GM12878 (cell line): ENCODE measurements at regions not wholly inside any gene's neighbourhood (a gene's known extent, or its start where the extent isn't known, plus 50 kb on each side); places are given as distances from the start of the nearest gene placed in this dataset.

Experiments
- ATAC-seq: fragments of 200-7000 bp; cut with Tn5 transposase; 3 replicates; pipeline ENCODE4 v1.9.1; 2020; ENCODE audit warnings: mild to moderate bottlenecking, moderate library complexity
- BruUV-seq: library from RNA; stranded (reverse); fragments of 400-500 nt; replicated peaks from 2 replicates; lab custom pipeline; 2021; lab: Mats Ljungman, UMichigan
- CTCF ChIA-PET: fragments of 300-600 bp; sonication (Branson Sonifier 250); formaldehyde crosslinking; extraction: SDS; loops from one replicate; lab custom pipeline; 2021; ENCODE audit warnings: inconsistent platforms; lab: Yijun Ruan, JAX
- POLR2A ChIA-PET: fragments of 350-600 bp; formaldehyde crosslinking; extraction: SDS; loops from one replicate; lab custom pipeline; 2021; ENCODE audit warnings: inconsistent platforms; lab: Charles Lee
- RAD21 ChIA-PET: fragments of 300-600 bp; sonication (Branson Sonifier 250); formaldehyde crosslinking; loops from one replicate; lab custom pipeline; 2023; ENCODE audit warnings: antibody characterized with exemption; ENCODE audit not compliant: unreplicated experiment; lab: Charles Lee
- SMC1A ChIA-PET: fragments of 300-600 bp; sonication (Branson Sonifier 250); formaldehyde crosslinking; loops from one replicate; lab custom pipeline; 2023; ENCODE audit not compliant: unreplicated experiment, uncharacterized antibody; lab: Charles Lee
- DNase-seq: peaks from one replicate; pipeline ENCODE4 v3.0.0-alpha.2; 2011; ENCODE audit warnings: low read depth, low spot score
- FAIRE-seq: peaks from 3 replicates; lab custom pipeline; 2011; peaks lifted over from hg19 to GRCh38; lab: Jason Lieb, UNC
- H2AFZ ChIP-seq: 2 replicates; pipeline ENCODE4 v1.6.0; 2011; ENCODE audit warnings: low read depth, low read length, control low read depth; ENCODE audit not compliant: control insufficient read depth
- H3K27ac ChIP-seq: 2 replicates; pipeline ENCODE4 v1.5.1; 2011; ENCODE audit warnings: control low read depth; ENCODE audit not compliant: control insufficient read depth, insufficient read depth
- H3K27me3 ChIP-seq, 2 experiments: replicated peaks in 1 of 2; 2 replicates each; pipeline versions ENCODE4 v1.6.0 to v1.6.1; 2011; ENCODE audit warnings: low read length in 1 of 2; ENCODE audit not compliant: control insufficient read depth in 2 of 2, insufficient read depth in 2 of 2
- H3K36me3 ChIP-seq, 2 experiments: 2 replicates each; pipeline ENCODE4 v1.5.1; 2011; ENCODE audit warnings: low read length in 1 of 2; ENCODE audit not compliant: control insufficient read depth in 2 of 2, insufficient read depth in 2 of 2
- H3K4me1 ChIP-seq: 2 replicates; pipeline ENCODE4 v1.6.1; 2011; ENCODE audit warnings: mild to moderate bottlenecking, low read length, moderate library complexity, mixed read lengths; ENCODE audit not compliant: control insufficient read depth, insufficient read depth
- H3K4me2 ChIP-seq: 2 replicates; pipeline ENCODE4 v1.6.0; 2011; ENCODE audit warnings: control low read depth; ENCODE audit not compliant: control insufficient read depth, insufficient read depth
- H3K4me3 ChIP-seq: fragments of 200-600 bp; sonication (generic); 2 replicates; pipeline ENCODE4 v1.5.1; 2016
- H3K79me2 ChIP-seq: 2 replicates; pipeline ENCODE4 v1.6.0; 2011; ENCODE audit warnings: low read length; ENCODE audit not compliant: control insufficient read depth, insufficient read depth
- H3K9ac ChIP-seq: 2 replicates; pipeline ENCODE4 v1.8.0; 2011; ENCODE audit warnings: low read length, control low read depth, mixed read lengths; ENCODE audit not compliant: control insufficient read depth, insufficient read depth
- H3K9me3 ChIP-seq: replicated peaks from 3 replicates; pipeline ENCODE4 v1.5.1; 2011; ENCODE audit warnings: mild to moderate bottlenecking, low read length; ENCODE audit not compliant: control insufficient read depth, insufficient read depth
- H4K20me1 ChIP-seq: 2 replicates; pipeline ENCODE4 v1.6.0; 2011; ENCODE audit not compliant: control insufficient read depth, insufficient read depth
- BCL11A ChIP-seq: IDR thresholded peaks from 2 replicates; pipeline ENCODE4 v1.6.1; 2011; ENCODE audit warnings: low read depth, low read length
- CBX3 ChIP-seq: fragments of 200-600 bp; sonication (generic); IDR thresholded peaks from 2 replicates; pipeline ENCODE4 v1.6.1; 2016; ENCODE audit warnings: low read depth, borderline replicate concordance
- CHD2 ChIP-seq: IDR thresholded peaks from 2 replicates; pipeline ENCODE4 v1.6.1; 2011; ENCODE audit warnings: low read depth, low read length, improper control_type of control experiment, borderline replicate concordance
- EP300 ChIP-seq, 2 experiments: fragments of 150-350 bp in 1 of 2; IDR thresholded peaks; 2 replicates each; pipeline ENCODE4 v1.6.1; 2011 to 2012; ENCODE audit warnings: low read depth in 2 of 2, low read length in 2 of 2, borderline replicate concordance in 1 of 2, improper control_type of control experiment in 1 of 2, inconsistent platforms in 1 of 2; ENCODE audit not compliant: control insufficient read depth in 1 of 2
- IRF4 ChIP-seq: IDR thresholded peaks from 2 replicates; pipeline ENCODE4 v1.6.1; 2011; ENCODE audit warnings: low read depth, low read length
- MXI1 ChIP-seq: fragments of 150-350 bp; IDR thresholded peaks from 2 replicates; pipeline ENCODE4 v1.6.1; 2011; ENCODE audit warnings: low read depth, mild to moderate bottlenecking, inconsistent platforms, low read length, improper control_type of control experiment
- RB1 ChIP-seq: fragments of 450-650 bp; formaldehyde crosslinking; IDR thresholded peaks from 2 replicates; pipeline ENCODE4 v1.6.1; 2017; ENCODE audit warnings: mild to moderate bottlenecking, borderline replicate concordance
- SMAD1 ChIP-seq: fragments of 450-650 bp; IDR thresholded peaks from 2 replicates; pipeline ENCODE4 v1.6.1; 2018; ENCODE audit warnings: mild to moderate bottlenecking, low read depth; ENCODE audit not compliant: partially characterized antibody
- SMARCA5 ChIP-seq: fragments of 450-650 bp; IDR thresholded peaks from 2 replicates; pipeline ENCODE4 v1.6.1; 2017; ENCODE audit warnings: mild to moderate bottlenecking
- YBX1 ChIP-seq: fragments of 450-650 bp; IDR thresholded peaks from 2 replicates; pipeline ENCODE4 v1.6.1; 2016; ENCODE audit warnings: antibody characterized with exemption
- YY1 ChIP-seq: IDR thresholded peaks from 2 replicates; pipeline ENCODE4 v1.6.1; 2011; ENCODE audit warnings: low read depth, mild to moderate bottlenecking, low read length
- ZBED1 ChIP-seq: IDR thresholded peaks from 2 replicates; pipeline ENCODE4 v1.6.1; 2016; ENCODE audit warnings: borderline replicate concordance
- WGBS: methylation state at CpG from one replicate; pipeline ENCODE4 v1.1.6; 2016; ENCODE audit warnings: low lambda C conversion rate; ENCODE audit not compliant: insufficient replicate concordance, insufficient coverage; ENCODE audit errors: missing lambda C conversion rate; 5-methylcytosine and 5-hydroxymethylcytosine counted together
- in situ Hi-C: fragments of 300-500 bp; cut with MboI; formaldehyde crosslinking; loops from 9 replicates; pipeline ENCODE4 v1.14.3; 2018; ENCODE audit warnings: mixed read lengths
- intact Hi-C: fragments of 100-400 bp; cut with micrococcal nuclease; formaldehyde crosslinking; loops from one replicate; pipeline ENCODE4 v1.14.2; 2022; ENCODE audit not compliant: unreplicated experiment
- TF ChIP-seq, protein P1 (sequence below): IDR thresholded peaks from 2 replicates; pipeline ENCODE4 v1.6.1; 2011; ENCODE audit warnings: borderline replicate concordance, low read depth, mild to moderate bottlenecking, moderate library complexity, mixed read lengths, low read length; ENCODE audit not compliant: insufficient read depth; ENCODE audit errors: extremely low read length
- TF ChIP-seq, protein P2 (sequence below): fragments of 150-350 bp; IDR thresholded peaks from 2 replicates; pipeline ENCODE4 v1.6.1; 2014; ENCODE audit warnings: mild to moderate bottlenecking, low read depth, low read length

DNA sequence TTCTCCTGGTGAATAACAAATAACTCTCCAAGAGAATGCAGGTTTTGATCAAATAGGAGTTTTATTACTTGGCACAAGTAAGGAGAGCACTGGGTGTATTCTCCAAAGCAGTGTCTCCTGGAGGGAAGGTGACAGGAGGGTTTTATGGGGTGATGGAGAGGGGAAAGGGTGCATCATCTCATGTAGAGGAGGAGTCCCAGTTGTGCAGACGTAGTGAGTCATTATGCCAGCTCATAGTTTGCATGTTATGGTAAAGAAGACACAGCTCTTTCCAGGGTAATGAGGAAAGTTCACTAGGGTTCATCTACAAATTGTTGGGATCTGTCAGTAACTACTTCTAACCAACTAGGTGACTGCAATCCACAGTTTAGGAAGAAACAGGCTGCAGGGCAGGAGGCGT, 347.9 kb upstream of the MEOX2 start:
- WGBS = 47% methylated on average over 2 of the region's 2 CpGs
- RAD21 ChIA-PET = no interaction called here
- TF ChIP-seq, protein P1, sequence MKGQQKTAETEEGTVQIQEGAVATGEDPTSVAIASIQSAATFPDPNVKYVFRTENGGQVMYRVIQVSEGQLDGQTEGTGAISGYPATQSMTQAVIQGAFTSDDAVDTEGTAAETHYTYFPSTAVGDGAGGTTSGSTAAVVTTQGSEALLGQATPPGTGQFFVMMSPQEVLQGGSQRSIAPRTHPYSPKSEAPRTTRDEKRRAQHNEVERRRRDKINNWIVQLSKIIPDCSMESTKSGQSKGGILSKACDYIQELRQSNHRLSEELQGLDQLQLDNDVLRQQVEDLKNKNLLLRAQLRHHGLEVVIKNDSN = no peak
- no peak for TF ChIP-seq EP300 (IDR thresholded peaks at IDR 0.05; ENCODE audit: borderline replicate concordance in 1 of 2, control insufficient read depth in 1 of 2, low read depth in 2 of 2, low read length in 2 of 2)
- no peak for TF ChIP-seq CBX3
- TF ChIP-seq, protein P2, sequence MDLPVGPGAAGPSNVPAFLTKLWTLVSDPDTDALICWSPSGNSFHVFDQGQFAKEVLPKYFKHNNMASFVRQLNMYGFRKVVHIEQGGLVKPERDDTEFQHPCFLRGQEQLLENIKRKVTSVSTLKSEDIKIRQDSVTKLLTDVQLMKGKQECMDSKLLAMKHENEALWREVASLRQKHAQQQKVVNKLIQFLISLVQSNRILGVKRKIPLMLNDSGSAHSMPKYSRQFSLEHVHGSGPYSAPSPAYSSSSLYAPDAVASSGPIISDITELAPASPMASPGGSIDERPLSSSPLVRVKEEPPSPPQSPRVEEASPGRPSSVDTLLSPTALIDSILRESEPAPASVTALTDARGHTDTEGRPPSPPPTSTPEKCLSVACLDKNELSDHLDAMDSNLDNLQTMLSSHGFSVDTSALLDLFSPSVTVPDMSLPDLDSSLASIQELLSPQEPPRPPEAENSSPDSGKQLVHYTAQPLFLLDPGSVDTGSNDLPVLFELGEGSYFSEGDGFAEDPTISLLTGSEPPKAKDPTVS = no peak
- no peak for TF ChIP-seq SMAD1
- TF ChIP-seq ZBED1 = no peak
- TF ChIP-seq SMARCA5 = no peak
- TF ChIP-seq MXI1 = no peak
- TF ChIP-seq YY1 = no peak
- no peak for TF ChIP-seq RB1
- no peak for TF ChIP-seq BCL11A
- no peak for TF ChIP-seq IRF4
- TF ChIP-seq YBX1 = no peak
- TF ChIP-seq CHD2 = no peak
- H3K4me3 ChIP-seq = no peak overlapping the region
- ATAC-seq = no peak
- SMC1A ChIA-PET = no interaction called here
- no peaks in the 10 kb centered on the region for H3K79me2 ChIP-seq
- H3K9ac ChIP-seq = no peak overlapping the region
- no peaks in the 10 kb centered on the region for H3K4me1 ChIP-seq
- no peaks in the 10 kb centered on the region for H4K20me1 ChIP-seq
- no peak for FAIRE-seq
- no peaks in the 10 kb centered on the region for H3K36me3 ChIP-seq
- H3K27me3 ChIP-seq = no peaks in the 10 kb centered on the region
- in situ Hi-C loops = no loop called here
- CTCF ChIA-PET = no interaction called here
- no peaks in the 10 kb centered on the region for H3K9me3 ChIP-seq
- no peak overlapping the region for H3K27ac ChIP-seq
- H3K4me2 ChIP-seq = no peak overlapping the region
- BruUV-seq = no TSS peak
- POLR2A ChIA-PET = no interaction called here
- DNase-seq = no peak
- intact Hi-C loops = no loop called here
- no peak overlapping the region for H2AFZ ChIP-seq
